HEK293 (cell line): ENCODE measurements at regions not wholly inside any gene's neighbourhood (a gene's known extent, or its start where the extent isn't known, plus 50 kb on each side); places are given as distances from the start of the nearest gene placed in this dataset.

ENCODE experiments used
- CTCF ChIA-PET: fragments of 350-600 bp; formaldehyde crosslinking; extraction: SDS; loops from one replicate; lab custom pipeline; 2021; ENCODE audit warnings: antibody characterized with exemption; lab: Yijun Ruan, JAX
- POLR2A ChIA-PET: fragments of 300-600 bp; formaldehyde crosslinking; extraction: SDS; loops from one replicate; lab custom pipeline; 2020; ENCODE audit warnings: antibody characterized with exemption, inconsistent platforms; lab: Yijun Ruan, JAX
- H3K27ac ChIP-seq: fragments of 200-500 bp; sonication (Bioruptor generic); 2 replicates; pipeline ENCODE4 v1.5.1; 2014; ENCODE audit warnings: low read depth, low read length, control low read depth, inconsistent platforms; ENCODE audit errors: extremely low read depth
- H3K36me3 ChIP-seq, 2 experiments: fragments of 200-500 bp in 1 of 2; sonication (Bioruptor generic) in 1 of 2; 1 replicate in 1 of 2; 2 replicates in 1 of 2; pipeline ENCODE4 v1.5.1; 2014 to 2017; ENCODE audit warnings: inconsistent platforms in 2 of 2, low read length in 2 of 2; ENCODE audit not compliant: control insufficient read depth in 2 of 2, insufficient read depth in 1 of 2
- H3K4me1 ChIP-seq: fragments of 200-500 bp; sonication (Bioruptor generic); 2 replicates; pipeline ENCODE4 v1.5.1; 2014; ENCODE audit warnings: mild to moderate bottlenecking, low read length, inconsistent platforms; ENCODE audit not compliant: control insufficient read depth, insufficient read depth
- H3K4me3 ChIP-seq: 2 replicates; pipeline ENCODE4 v1.5.1; 2011; ENCODE audit warnings: low read depth, mild to moderate bottlenecking, control low read depth, low read length, moderate library complexity
- H3K9me3 ChIP-seq: fragments of 200-500 bp; sonication (Bioruptor generic); 2 replicates; pipeline ENCODE4 v1.5.1; 2014; ENCODE audit warnings: low read depth, low read length, inconsistent platforms; ENCODE audit not compliant: control insufficient read depth, insufficient read depth
- OVOL3 ChIP-seq: fragments of 450-650 bp; formaldehyde crosslinking; IDR thresholded peaks from 2 replicates; pipeline ENCODE4 v1.5.1; 2016; ENCODE audit warnings: missing biosample characterization, missing genetic modification characterization
- REPIN1 ChIP-seq: fragments of 450-650 bp; formaldehyde crosslinking; IDR thresholded peaks from 2 replicates; pipeline ENCODE4 v1.5.1; 2017; ENCODE audit warnings: missing biosample characterization, missing genetic modification characterization, low read depth
- ZBTB17 ChIP-seq: fragments of 450-650 bp; formaldehyde crosslinking; IDR thresholded peaks from 2 replicates; pipeline ENCODE4 v1.5.1; 2016; ENCODE audit warnings: missing biosample characterization, missing genetic modification characterization
- ZBTB48 ChIP-seq: fragments of 450-650 bp; formaldehyde crosslinking; IDR thresholded peaks from 2 replicates; pipeline ENCODE4 v1.5.1; 2016; ENCODE audit warnings: missing biosample characterization, missing genetic modification characterization
- ZNF140 ChIP-seq: fragments of 450-650 bp; formaldehyde crosslinking; IDR thresholded peaks from 2 replicates; pipeline ENCODE4 v1.5.1; 2016; ENCODE audit warnings: missing biosample characterization, missing genetic modification characterization
- ZNF174 ChIP-seq: fragments of 450-650 bp; formaldehyde crosslinking; IDR thresholded peaks from 2 replicates; pipeline ENCODE4 v1.5.0; 2017; ENCODE audit warnings: missing biosample characterization, mild to moderate bottlenecking, missing genetic modification characterization
- ZNF514 ChIP-seq: fragments of 450-650 bp; formaldehyde crosslinking; IDR thresholded peaks from 2 replicates; pipeline ENCODE4 v1.5.1; 2016; ENCODE audit warnings: missing biosample characterization, missing genetic modification characterization
- ZNF585B ChIP-seq: fragments of 450-650 bp; formaldehyde crosslinking; IDR thresholded peaks from 2 replicates; pipeline ENCODE4 v1.5.1; 2016; ENCODE audit warnings: missing biosample characterization, missing genetic modification characterization
- ZNF610 ChIP-seq: fragments of 450-650 bp; formaldehyde crosslinking; IDR thresholded peaks from 2 replicates; pipeline ENCODE4 v1.5.1; 2016; ENCODE audit warnings: missing biosample characterization, missing genetic modification characterization, borderline replicate concordance
- ZNF660 ChIP-seq: fragments of 450-650 bp; IDR thresholded peaks from 2 replicates; pipeline ENCODE4 v1.5.1; 2018; ENCODE audit warnings: missing biosample characterization, mild to moderate bottlenecking, missing genetic modification characterization
- ZNF701 ChIP-seq: fragments of 450-650 bp; formaldehyde crosslinking; IDR thresholded peaks from 2 replicates; pipeline ENCODE4 v1.5.1; 2016; ENCODE audit warnings: missing biosample characterization, missing genetic modification characterization
- ZNF792 ChIP-seq: fragments of 450-650 bp; formaldehyde crosslinking; IDR thresholded peaks from 2 replicates; pipeline ENCODE4 v1.5.1; 2016; ENCODE audit warnings: missing biosample characterization, missing genetic modification characterization
- TF ChIP-seq, protein P1 (sequence below): fragments of 450-650 bp; formaldehyde crosslinking; IDR thresholded peaks from 2 replicates; pipeline ENCODE4 v1.5.1; 2016; ENCODE audit warnings: missing biosample characterization, missing genetic modification characterization
- TF ChIP-seq, protein P2 (sequence below): fragments of 450-650 bp; formaldehyde crosslinking; optimal IDR thresholded peaks from 2 replicates; pipeline ENCODE3; 2016; ENCODE audit warnings: missing biosample characterization, mild to moderate bottlenecking, missing genetic modification characterization
- TF ChIP-seq, protein P3 (sequence below): fragments of 450-650 bp; formaldehyde crosslinking; IDR thresholded peaks from 2 replicates; pipeline ENCODE4 v1.5.1; 2016; ENCODE audit warnings: missing biosample characterization, missing genetic modification characterization
- TF ChIP-seq, protein P4 (sequence below): fragments of 450-650 bp; formaldehyde crosslinking; IDR thresholded peaks from 2 replicates; pipeline ENCODE4 v1.5.1; 2016; ENCODE audit warnings: missing biosample characterization, missing genetic modification characterization
- TF ChIP-seq, protein P5 (sequence below): fragments of 450-650 bp; formaldehyde crosslinking; IDR thresholded peaks from 2 replicates; pipeline ENCODE4 v1.5.1; 2016; ENCODE audit warnings: missing biosample characterization, missing genetic modification characterization
- TF ChIP-seq, protein P6 (sequence below): fragments of 450-650 bp; formaldehyde crosslinking; IDR thresholded peaks from 2 replicates; pipeline ENCODE4 v1.5.1; 2016; ENCODE audit warnings: missing biosample characterization, missing genetic modification characterization, borderline replicate concordance

DNA sequence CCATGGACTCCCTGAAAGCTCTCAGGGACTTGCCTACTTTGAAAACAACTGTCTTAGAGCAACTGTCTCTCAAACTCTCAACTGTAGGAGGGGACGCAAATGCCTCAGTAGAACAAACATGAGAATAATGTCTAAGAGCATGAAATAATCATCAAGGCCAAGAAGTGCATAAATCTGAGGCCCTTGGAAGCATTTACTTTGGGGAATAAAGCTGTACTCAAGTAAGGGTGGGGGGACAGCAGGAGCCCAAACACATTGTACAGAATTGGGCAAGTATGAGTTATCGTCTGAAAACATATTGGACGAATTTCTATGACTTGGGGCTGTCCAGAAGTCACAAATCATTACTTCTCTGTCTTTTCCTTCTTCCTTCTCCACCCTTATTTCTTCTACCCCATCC lies 96.3 kb upstream of the HMHB1 start:
- no peaks in the 10 kb centered on the region for H3K9me3 ChIP-seq
- ChIA-PET POLR2A (no interaction called here), CTCF (interaction anchor here (0.8 kb wide), 1 partner anchor 476 kb away, joined by 5 read pairs; no protein-coding TSS in a partner anchor)
- no peak overlapping the region for H3K27ac ChIP-seq
- TF ChIP-seq, protein P1, sequence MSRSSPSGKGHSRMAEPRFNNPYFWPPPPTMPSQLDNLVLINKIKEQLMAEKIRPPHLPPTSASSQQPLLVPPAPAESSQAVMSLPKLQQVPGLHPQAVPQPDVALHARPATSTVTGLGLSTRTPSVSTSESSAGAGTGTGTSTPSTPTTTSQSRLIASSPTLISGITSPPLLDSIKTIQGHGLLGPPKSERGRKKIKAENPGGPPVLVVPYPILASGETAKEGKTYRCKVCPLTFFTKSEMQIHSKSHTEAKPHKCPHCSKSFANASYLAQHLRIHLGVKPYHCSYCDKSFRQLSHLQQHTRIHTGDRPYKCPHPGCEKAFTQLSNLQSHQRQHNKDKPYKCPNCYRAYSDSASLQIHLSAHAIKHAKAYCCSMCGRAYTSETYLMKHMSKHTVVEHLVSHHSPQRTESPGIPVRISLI: no peak
- TF ChIP-seq ZNF174 (tag by site-specific recombination) (no peak), ZBTB48 (no peak), OVOL3 (no peak), ZNF585B (tag by site-specific recombination) (no peak), ZNF140 (tag by site-specific recombination) (no peak), REPIN1 (tag by site-specific recombination) (no peak), ZNF660 (tag by site-specific recombination) (no peak)
- TF ChIP-seq, protein P2, sequence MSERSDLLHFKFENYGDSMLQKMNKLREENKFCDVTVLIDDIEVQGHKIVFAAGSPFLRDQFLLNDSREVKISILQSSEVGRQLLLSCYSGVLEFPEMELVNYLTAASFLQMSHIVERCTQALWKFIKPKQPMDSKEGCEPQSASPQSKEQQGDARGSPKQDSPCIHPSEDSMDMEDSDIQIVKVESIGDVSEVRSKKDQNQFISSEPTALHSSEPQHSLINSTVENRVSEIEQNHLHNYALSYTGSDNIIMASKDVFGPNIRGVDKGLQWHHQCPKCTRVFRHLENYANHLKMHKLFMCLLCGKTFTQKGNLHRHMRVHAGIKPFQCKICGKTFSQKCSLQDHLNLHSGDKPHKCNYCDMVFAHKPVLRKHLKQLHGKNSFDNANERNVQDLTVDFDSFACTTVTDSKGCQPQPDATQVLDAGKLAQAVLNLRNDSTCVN (tag by site-specific recombination): no peak
- TF ChIP-seq, protein P3, sequence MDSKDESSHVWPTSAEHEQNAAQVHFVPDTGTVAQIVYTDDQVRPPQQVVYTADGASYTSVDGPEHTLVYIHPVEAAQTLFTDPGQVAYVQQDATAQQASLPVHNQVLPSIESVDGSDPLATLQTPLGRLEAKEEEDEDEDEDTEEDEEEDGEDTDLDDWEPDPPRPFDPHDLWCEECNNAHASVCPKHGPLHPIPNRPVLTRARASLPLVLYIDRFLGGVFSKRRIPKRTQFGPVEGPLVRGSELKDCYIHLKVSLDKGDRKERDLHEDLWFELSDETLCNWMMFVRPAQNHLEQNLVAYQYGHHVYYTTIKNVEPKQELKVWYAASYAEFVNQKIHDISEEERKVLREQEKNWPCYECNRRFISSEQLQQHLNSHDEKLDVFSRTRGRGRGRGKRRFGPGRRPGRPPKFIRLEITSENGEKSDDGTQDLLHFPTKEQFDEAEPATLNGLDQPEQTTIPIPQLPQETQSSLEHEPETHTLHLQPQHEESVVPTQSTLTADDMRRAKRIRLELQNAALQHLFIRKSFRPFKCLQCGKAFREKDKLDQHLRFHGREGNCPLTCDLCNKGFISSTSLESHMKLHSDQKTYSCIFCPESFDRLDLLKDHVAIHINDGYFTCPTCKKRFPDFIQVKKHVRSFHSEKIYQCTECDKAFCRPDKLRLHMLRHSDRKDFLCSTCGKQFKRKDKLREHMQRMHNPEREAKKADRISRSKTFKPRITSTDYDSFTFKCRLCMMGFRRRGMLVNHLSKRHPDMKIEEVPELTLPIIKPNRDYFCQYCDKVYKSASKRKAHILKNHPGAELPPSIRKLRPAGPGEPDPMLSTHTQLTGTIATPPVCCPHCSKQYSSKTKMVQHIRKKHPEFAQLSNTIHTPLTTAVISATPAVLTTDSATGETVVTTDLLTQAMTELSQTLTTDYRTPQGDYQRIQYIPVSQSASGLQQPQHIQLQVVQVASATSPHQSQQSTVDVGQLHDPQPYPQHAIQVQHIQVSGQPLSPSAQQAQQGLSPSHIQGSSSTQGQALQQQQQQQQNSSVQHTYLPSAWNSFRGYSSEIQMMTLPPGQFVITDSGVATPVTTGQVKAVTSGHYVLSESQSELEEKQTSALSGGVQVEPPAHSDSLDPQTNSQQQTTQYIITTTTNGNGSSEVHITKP (tag by site-specific recombination): no peak
- TF ChIP-seq, protein P4, sequence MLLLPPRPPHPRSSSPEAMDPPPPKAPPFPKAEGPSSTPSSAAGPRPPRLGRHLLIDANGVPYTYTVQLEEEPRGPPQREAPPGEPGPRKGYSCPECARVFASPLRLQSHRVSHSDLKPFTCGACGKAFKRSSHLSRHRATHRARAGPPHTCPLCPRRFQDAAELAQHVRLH (tag by site-specific recombination): no peak
- TF ChIP-seq, protein P5, sequence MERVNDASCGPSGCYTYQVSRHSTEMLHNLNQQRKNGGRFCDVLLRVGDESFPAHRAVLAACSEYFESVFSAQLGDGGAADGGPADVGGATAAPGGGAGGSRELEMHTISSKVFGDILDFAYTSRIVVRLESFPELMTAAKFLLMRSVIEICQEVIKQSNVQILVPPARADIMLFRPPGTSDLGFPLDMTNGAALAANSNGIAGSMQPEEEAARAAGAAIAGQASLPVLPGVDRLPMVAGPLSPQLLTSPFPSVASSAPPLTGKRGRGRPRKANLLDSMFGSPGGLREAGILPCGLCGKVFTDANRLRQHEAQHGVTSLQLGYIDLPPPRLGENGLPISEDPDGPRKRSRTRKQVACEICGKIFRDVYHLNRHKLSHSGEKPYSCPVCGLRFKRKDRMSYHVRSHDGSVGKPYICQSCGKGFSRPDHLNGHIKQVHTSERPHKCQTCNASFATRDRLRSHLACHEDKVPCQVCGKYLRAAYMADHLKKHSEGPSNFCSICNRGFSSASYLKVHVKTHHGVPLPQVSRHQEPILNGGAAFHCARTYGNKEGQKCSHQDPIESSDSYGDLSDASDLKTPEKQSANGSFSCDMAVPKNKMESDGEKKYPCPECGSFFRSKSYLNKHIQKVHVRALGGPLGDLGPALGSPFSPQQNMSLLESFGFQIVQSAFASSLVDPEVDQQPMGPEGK (tag by site-specific recombination): no peak
- H3K4me3 ChIP-seq: no peak overlapping the region
- H3K4me1 ChIP-seq: no peaks in the 10 kb centered on the region
- H3K36me3 ChIP-seq: no peaks in the 10 kb centered on the region

DNA sequence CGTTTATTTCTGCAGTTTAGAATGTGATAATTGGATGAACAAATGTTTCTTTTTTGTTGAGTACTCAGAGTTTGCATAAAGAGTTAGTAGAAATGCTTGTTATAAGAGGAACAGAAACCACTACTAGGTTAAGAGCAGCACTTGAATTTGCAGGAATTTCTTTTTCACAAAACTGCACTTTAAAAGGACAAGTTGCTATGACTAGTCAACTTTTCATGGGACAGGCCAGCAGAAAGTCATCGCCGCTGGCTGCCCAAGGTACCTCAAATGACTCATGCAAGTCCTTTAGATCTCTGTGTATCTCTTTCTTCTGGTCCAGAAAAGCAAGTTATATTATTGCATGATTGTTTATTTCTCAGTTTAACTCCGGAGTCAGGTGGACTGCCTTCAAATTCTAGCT lies 97.3 kb upstream of the HMHB1 start:
- H3K4me1 ChIP-seq: no peaks in the 10 kb centered on the region
- CTCF ChIA-PET: interaction anchor here (0.8 kb wide), 1 partner anchor 477 kb away, joined by 5 read pairs; no protein-coding TSS in a partner anchor
- H3K4me3 ChIP-seq: no peak overlapping the region
- POLR2A ChIA-PET: no interaction called here
- no peak overlapping the region for H3K27ac ChIP-seq
- no peaks in the 10 kb centered on the region for H3K36me3 ChIP-seq
- no peaks in the 10 kb centered on the region for H3K9me3 ChIP-seq
- TF ChIP-seq, protein P1: no peak
- TF ChIP-seq, protein P4 (tag by site-specific recombination): no peak
- TF ChIP-seq ZNF610 (no peak), ZBTB17 (tag by site-specific recombination) (no peak), ZNF514 (no peak), ZNF701 (tag by site-specific recombination) (no peak), ZNF792 (tag by site-specific recombination) (no peak), ZNF585B (tag by site-specific recombination) (no peak)
- TF ChIP-seq, protein P6, sequence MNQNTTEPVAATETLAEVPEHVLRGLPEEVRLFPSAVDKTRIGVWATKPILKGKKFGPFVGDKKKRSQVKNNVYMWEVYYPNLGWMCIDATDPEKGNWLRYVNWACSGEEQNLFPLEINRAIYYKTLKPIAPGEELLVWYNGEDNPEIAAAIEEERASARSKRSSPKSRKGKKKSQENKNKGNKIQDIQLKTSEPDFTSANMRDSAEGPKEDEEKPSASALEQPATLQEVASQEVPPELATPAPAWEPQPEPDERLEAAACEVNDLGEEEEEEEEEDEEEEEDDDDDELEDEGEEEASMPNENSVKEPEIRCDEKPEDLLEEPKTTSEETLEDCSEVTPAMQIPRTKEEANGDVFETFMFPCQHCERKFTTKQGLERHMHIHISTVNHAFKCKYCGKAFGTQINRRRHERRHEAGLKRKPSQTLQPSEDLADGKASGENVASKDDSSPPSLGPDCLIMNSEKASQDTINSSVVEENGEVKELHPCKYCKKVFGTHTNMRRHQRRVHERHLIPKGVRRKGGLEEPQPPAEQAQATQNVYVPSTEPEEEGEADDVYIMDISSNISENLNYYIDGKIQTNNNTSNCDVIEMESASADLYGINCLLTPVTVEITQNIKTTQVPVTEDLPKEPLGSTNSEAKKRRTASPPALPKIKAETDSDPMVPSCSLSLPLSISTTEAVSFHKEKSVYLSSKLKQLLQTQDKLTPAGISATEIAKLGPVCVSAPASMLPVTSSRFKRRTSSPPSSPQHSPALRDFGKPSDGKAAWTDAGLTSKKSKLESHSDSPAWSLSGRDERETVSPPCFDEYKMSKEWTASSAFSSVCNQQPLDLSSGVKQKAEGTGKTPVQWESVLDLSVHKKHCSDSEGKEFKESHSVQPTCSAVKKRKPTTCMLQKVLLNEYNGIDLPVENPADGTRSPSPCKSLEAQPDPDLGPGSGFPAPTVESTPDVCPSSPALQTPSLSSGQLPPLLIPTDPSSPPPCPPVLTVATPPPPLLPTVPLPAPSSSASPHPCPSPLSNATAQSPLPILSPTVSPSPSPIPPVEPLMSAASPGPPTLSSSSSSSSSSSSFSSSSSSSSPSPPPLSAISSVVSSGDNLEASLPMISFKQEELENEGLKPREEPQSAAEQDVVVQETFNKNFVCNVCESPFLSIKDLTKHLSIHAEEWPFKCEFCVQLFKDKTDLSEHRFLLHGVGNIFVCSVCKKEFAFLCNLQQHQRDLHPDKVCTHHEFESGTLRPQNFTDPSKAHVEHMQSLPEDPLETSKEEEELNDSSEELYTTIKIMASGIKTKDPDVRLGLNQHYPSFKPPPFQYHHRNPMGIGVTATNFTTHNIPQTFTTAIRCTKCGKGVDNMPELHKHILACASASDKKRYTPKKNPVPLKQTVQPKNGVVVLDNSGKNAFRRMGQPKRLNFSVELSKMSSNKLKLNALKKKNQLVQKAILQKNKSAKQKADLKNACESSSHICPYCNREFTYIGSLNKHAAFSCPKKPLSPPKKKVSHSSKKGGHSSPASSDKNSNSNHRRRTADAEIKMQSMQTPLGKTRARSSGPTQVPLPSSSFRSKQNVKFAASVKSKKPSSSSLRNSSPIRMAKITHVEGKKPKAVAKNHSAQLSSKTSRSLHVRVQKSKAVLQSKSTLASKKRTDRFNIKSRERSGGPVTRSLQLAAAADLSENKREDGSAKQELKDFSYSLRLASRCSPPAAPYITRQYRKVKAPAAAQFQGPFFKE (tag by site-specific recombination): no peak
